Tibial artery (tissue), 4 donors: ENCODE measurements at regions not wholly inside any gene's neighbourhood (a gene's known extent, or its start where the extent isn't known, plus 50 kb on each side); places are given as distances from the start of the nearest gene placed in this dataset.

ENCODE experiments used
- DNase-seq, 2 donors: peaks; one replicate each; pipeline ENCODE4 v3.0.0-alpha.2; 2019
- H3K27ac ChIP-seq, 2 donors: fragments of 200-600 bp; sonication (generic) in 1 of 2; 1 replicate in 1 of 2; 2 replicates in 1 of 2; pipeline ENCODE4 v1.5.1; 2018 to 2019; ENCODE audit warnings: mild to moderate bottlenecking in 1 of 2
- H3K27me3 ChIP-seq, 2 donors: fragments of 200-600 bp; sonication (generic) in 1 of 2; one replicate each; pipeline versions ENCODE4 v1.5.1 to v1.6.0; 2016 to 2019
- H3K36me3 ChIP-seq, 3 donors: fragments of 200-600 bp; sonication (generic) in 2 of 3; one replicate each; pipeline ENCODE4 v1.5.1; 2016 to 2019; ENCODE audit warnings: mild to moderate bottlenecking in 2 of 3
- H3K4me1 ChIP-seq, 4 donors: fragments of 200-600 bp; sonication (generic) in 2 of 4; 1 replicate in 3 of 4; 2 replicates in 1 of 4; pipeline ENCODE4 v1.5.1; 2016 to 2019
- H3K4me3 ChIP-seq, 2 donors: fragments of 200-600 bp; sonication (generic) in 1 of 2; 1 replicate in 1 of 2; 2 replicates in 1 of 2; pipeline ENCODE4 v1.5.1; 2018 to 2019; ENCODE audit warnings: mild to moderate bottlenecking in 2 of 2
- H3K9me3 ChIP-seq, 3 donors: fragments of 200-600 bp; sonication (generic) in 1 of 3; one replicate each; pipeline ENCODE4 v1.5.1; 2016 to 2019
- CTCF ChIP-seq, 2 experiments: fragments of 200-600 bp in 1 of 2; fragments of 450-650 bp in 1 of 2; IDR thresholded peaks; one replicate each; pipeline ENCODE4 v1.5.1; 2017 to 2019; ENCODE audit warnings: antibody characterized with exemption in 2 of 2, mild to moderate bottlenecking in 1 of 2, moderate library complexity in 1 of 2
- intact Hi-C: fragments of 100-400 bp; cut with DNase I; formaldehyde crosslinking; loops from one replicate; pipeline ENCODE4 v1.15.0; 2023; ENCODE audit warnings: low total_unique reads

- H3K4me3 ChIP-seq, result no peak overlapping the region
- no peaks in the 10 kb centered on the region for H3K9me3 ChIP-seq
- TF ChIP-seq CTCF (IDR thresholded peaks at IDR 0.05), result no peak
- intact Hi-C loops, result no loop called here
- no peak for DNase-seq
- H3K27ac ChIP-seq, result no peak overlapping the region
- no peaks in the 10 kb centered on the region for H3K27me3 ChIP-seq
- no peaks in the 10 kb centered on the region for H3K36me3 ChIP-seq
- no peaks in the 10 kb centered on the region for H3K4me1 ChIP-seq
Measured at GRCh38 chr4:54560513-54560912, 97.2 kb upstream of the KIT start.

- intact Hi-C loops, result no loop called here
- no peak overlapping the region for H3K4me3 ChIP-seq
- no peak for DNase-seq
- no peaks in the 10 kb centered on the region for H3K9me3 ChIP-seq
- no peak overlapping the region for H3K27ac ChIP-seq
- no peak for TF ChIP-seq CTCF (IDR thresholded peaks at IDR 0.05)
- no peaks in the 10 kb centered on the region for H3K36me3 ChIP-seq
- no peaks in the 10 kb centered on the region for H3K4me1 ChIP-seq
- H3K27me3 ChIP-seq, result no peaks in the 10 kb centered on the region
Measured at GRCh38 chr4:54561940-54562339, 95.8 kb upstream of the KIT start.

DNA sequence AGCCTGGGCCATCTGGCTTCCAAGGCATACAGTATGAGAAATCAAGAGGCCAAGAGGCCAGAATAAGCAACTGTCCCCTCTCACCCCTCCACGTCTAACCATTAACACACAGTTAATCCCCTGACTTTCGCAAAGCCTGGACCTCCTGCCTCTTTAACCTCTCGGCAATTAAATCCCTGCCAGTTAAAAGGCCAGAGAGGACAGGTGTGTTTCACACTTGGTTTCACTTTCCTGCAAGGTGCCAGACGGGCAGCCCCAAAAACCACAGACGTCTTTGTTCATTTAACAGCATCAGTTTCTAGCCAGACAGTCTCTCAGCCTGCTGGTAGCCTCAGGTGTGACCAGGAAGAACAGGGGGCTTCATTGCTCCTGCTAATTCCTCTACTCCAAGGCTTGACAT lies 91.1 kb upstream of the KIT start:
- Histone ChIP-seq H3K4me1 (no peaks in the 10 kb centered on the region), H3K4me3 (no peak overlapping the region), H3K27ac (no peak overlapping the region), H3K27me3 (no peaks in the 10 kb centered on the region), H3K36me3 (no peaks in the 10 kb centered on the region), H3K9me3 (no peaks in the 10 kb centered on the region)
- TF ChIP-seq CTCF (IDR thresholded peaks at IDR 0.05), result no peak
- DNase-seq, result no peak
- intact Hi-C loops, result no loop called here

- no peak for DNase-seq
- no peaks in the 10 kb centered on the region for H3K27me3 ChIP-seq
- no peaks in the 10 kb centered on the region for H3K9me3 ChIP-seq
- intact Hi-C loops, result no loop called here
- no peak overlapping the region for H3K27ac ChIP-seq
- TF ChIP-seq CTCF (IDR thresholded peaks at IDR 0.05), result no peak
- H3K4me3 ChIP-seq, result no peak overlapping the region
- no peaks in the 10 kb centered on the region for H3K36me3 ChIP-seq
- no peaks in the 10 kb centered on the region for H3K4me1 ChIP-seq
Measured at GRCh38 chr4:54567327-54567726, 90.4 kb upstream of the KIT start.

DNA sequence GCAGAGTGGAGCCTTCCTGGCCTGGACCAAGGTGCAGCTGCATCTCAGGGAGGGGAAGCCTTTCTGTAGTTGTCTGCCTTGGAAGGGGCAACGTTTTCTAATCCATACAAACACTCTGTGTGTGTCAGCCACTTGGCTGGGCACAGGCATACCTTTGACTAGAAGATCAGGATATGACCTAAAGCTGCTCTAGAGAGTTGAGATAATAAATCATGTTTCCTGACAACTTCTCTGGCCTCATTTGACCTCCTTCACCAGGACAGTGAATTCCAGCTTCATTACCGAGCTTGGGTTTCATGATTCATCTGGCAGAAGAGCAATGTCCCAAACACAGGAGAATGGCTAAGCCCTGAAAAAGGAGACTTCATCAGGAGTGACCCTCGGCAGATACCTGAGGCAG lies 89.6 kb upstream of the KIT start:
- intact Hi-C loops, result no loop called here
- Histone ChIP-seq H3K27me3 (no peaks in the 10 kb centered on the region), H3K9me3 (no peaks in the 10 kb centered on the region), H3K4me1 (no peaks in the 10 kb centered on the region), H3K4me3 (no peak overlapping the region), H3K27ac (no peak overlapping the region), H3K36me3 (no peaks in the 10 kb centered on the region)
- no peak for DNase-seq
- no peak for TF ChIP-seq CTCF (IDR thresholded peaks at IDR 0.05)

DNA sequence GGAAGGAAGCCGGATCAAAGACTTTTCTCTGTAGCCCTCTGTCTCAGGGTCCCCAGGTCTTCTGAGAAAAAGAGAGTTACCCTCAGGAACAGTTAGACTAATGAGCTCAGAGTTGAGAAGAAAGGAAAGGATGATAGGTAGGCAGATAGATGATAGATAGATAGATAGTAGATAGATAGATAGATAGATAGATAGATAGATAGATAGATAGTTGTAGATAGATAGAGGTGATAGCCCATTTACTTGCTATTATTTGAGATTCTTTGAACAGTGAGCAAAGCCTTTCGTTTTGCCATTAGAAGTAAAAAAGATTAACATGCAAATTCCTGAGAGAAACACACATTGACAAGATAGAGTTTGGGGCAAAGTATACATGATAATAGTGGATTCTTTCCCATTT lies 86.9 kb upstream of the KIT start:
- H3K27ac ChIP-seq, result no peak overlapping the region
- no peaks in the 10 kb centered on the region for H3K36me3 ChIP-seq
- no peaks in the 10 kb centered on the region for H3K9me3 ChIP-seq
- TF ChIP-seq CTCF (IDR thresholded peaks at IDR 0.05), result no peak
- H3K4me1 ChIP-seq, result no peaks in the 10 kb centered on the region
- no peaks in the 10 kb centered on the region for H3K27me3 ChIP-seq
- no peak for DNase-seq
- intact Hi-C loops, result no loop called here
- no peak overlapping the region for H3K4me3 ChIP-seq
